Hindlimb muscle (tissue), 1 donor: ENCODE measurements at regions not wholly inside any gene's neighbourhood (a gene's known extent, or its start where the extent isn't known, plus 50 kb on each side); places are given as distances from the start of the nearest gene placed in this dataset.
"Not testable (repeated sequence)": the region's sequence is repeated elsewhere in the genome, so short reads cannot be mapped to it uniquely, and the experiment has no call there.

Experiments used
- DNase-seq: peaks from one replicate; pipeline ENCODE4 v3.0.0-alpha.2; 2013

GRCh38 chr5:113652161-113652560, 138.7 kb downstream of the YTHDC2 start:
- no peak for DNase-seq

- no peak for DNase-seq
These were observed 141.3 kb downstream of the YTHDC2 start for GRCh38 chr5:113654828-113655227.

GRCh38 chr5:113660206-113660605, 146.7 kb downstream of the YTHDC2 start:
- no peak for DNase-seq

- peak; percentile 3 for DNase-seq
These were observed 147.3 kb downstream of the YTHDC2 start for GRCh38 chr5:113660706-113661250.

- no peak for DNase-seq
These were observed 150.5 kb downstream of the YTHDC2 start for GRCh38 chr5:113663879-113664541.

GRCh38 chr5:113673041-113673440, 159.5 kb downstream of the YTHDC2 start:
- DNase-seq: no peak

- no peak for DNase-seq
These were observed 161.7 kb downstream of the YTHDC2 start for GRCh38 chr5:113675166-113675565.

- DNase-seq: no peak
These were observed 164.7 kb downstream of the YTHDC2 start for GRCh38 chr5:113678202-113678601.

GRCh38 chr5:113678924-113679575, 165.6 kb downstream of the YTHDC2 start:
- DNase-seq: peak; percentile 23

- no peak for DNase-seq
These were observed 167.0 kb downstream of the YTHDC2 start for GRCh38 chr5:113680534-113680933.

GRCh38 chr5:113682497-113683136, 169.1 kb downstream of the YTHDC2 start:
- no peak for DNase-seq

- DNase-seq: no peak
These were observed 169.7 kb downstream of the YTHDC2 start for GRCh38 chr5:113683211-113683610.

- no peak for DNase-seq
These were observed 173.1 kb downstream of the YTHDC2 start for GRCh38 chr5:113686599-113686998.

- DNase-seq: no peak
These were observed 176.2 kb downstream of the YTHDC2 start for GRCh38 chr5:113689647-113690046.

- no peak for DNase-seq
These were observed 179.0 kb downstream of the YTHDC2 start for GRCh38 chr5:113692466-113692865.

GRCh38 chr5:113692891-113693457, 179.5 kb downstream of the YTHDC2 start:
- peak; percentile 3 for DNase-seq

GRCh38 chr5:113693701-113694100, 180.2 kb downstream of the YTHDC2 start:
- DNase-seq: no peak

GRCh38 chr5:113694576-113694975, 181.1 kb downstream of the YTHDC2 start:
- DNase-seq: no peak

- DNase-seq: no peak
These were observed 189.8 kb downstream of the YTHDC2 start for GRCh38 chr5:113703266-113703665.

- DNase-seq: no peak
These were observed 192.2 kb downstream of the YTHDC2 start for GRCh38 chr5:113705657-113706056.

- no peak for DNase-seq
These were observed 199.6 kb downstream of the YTHDC2 start for GRCh38 chr5:113713051-113713450.

GRCh38 chr5:113715921-113716320, 202.4 kb downstream of the YTHDC2 start:
- DNase-seq: not testable (repeated sequence)

GRCh38 chr5:113719549-113719948, 206.1 kb downstream of the YTHDC2 start:
- DNase-seq: no peak
